GM12878 (cell line): ENCODE measurements at regions not wholly inside any gene's neighbourhood (a gene's known extent, or its start where the extent isn't known, plus 50 kb on each side); places are given as distances from the start of the nearest gene placed in this dataset.

Experiments used
- ATAC-seq: fragments of 200-7000 bp; cut with Tn5 transposase; 3 replicates; pipeline ENCODE4 v1.9.1; 2020; ENCODE audit warnings: mild to moderate bottlenecking, moderate library complexity
- BruUV-seq: library from RNA; stranded (reverse); fragments of 400-500 nt; replicated peaks from 2 replicates; lab custom pipeline; 2021; lab: Mats Ljungman, UMichigan
- CTCF ChIA-PET: fragments of 300-600 bp; sonication (Branson Sonifier 250); formaldehyde crosslinking; extraction: SDS; loops from one replicate; lab custom pipeline; 2021; ENCODE audit warnings: inconsistent platforms; lab: Yijun Ruan, JAX
- POLR2A ChIA-PET: fragments of 350-600 bp; formaldehyde crosslinking; extraction: SDS; loops from one replicate; lab custom pipeline; 2021; ENCODE audit warnings: inconsistent platforms; lab: Charles Lee
- RAD21 ChIA-PET: fragments of 300-600 bp; sonication (Branson Sonifier 250); formaldehyde crosslinking; loops from one replicate; lab custom pipeline; 2023; ENCODE audit warnings: antibody characterized with exemption; ENCODE audit not compliant: unreplicated experiment; lab: Charles Lee
- SMC1A ChIA-PET: fragments of 300-600 bp; sonication (Branson Sonifier 250); formaldehyde crosslinking; loops from one replicate; lab custom pipeline; 2023; ENCODE audit not compliant: unreplicated experiment, uncharacterized antibody; lab: Charles Lee
- DNase-seq: peaks from one replicate; pipeline ENCODE4 v3.0.0-alpha.2; 2011; ENCODE audit warnings: low read depth, low spot score
- FAIRE-seq: peaks from 3 replicates; lab custom pipeline; 2011; peaks lifted over from hg19 to GRCh38; lab: Jason Lieb, UNC
- H2AFZ ChIP-seq: 2 replicates; pipeline ENCODE4 v1.6.0; 2011; ENCODE audit warnings: low read depth, low read length, control low read depth; ENCODE audit not compliant: control insufficient read depth
- H3K27ac ChIP-seq: 2 replicates; pipeline ENCODE4 v1.5.1; 2011; ENCODE audit warnings: control low read depth; ENCODE audit not compliant: control insufficient read depth, insufficient read depth
- H3K27me3 ChIP-seq, 2 experiments: replicated peaks in 1 of 2; 2 replicates each; pipeline versions ENCODE4 v1.6.0 to v1.6.1; 2011; ENCODE audit warnings: low read length in 1 of 2; ENCODE audit not compliant: control insufficient read depth in 2 of 2, insufficient read depth in 2 of 2
- H3K36me3 ChIP-seq, 2 experiments: 2 replicates each; pipeline ENCODE4 v1.5.1; 2011; ENCODE audit warnings: low read length in 1 of 2; ENCODE audit not compliant: control insufficient read depth in 2 of 2, insufficient read depth in 2 of 2
- H3K4me1 ChIP-seq: 2 replicates; pipeline ENCODE4 v1.6.1; 2011; ENCODE audit warnings: mild to moderate bottlenecking, low read length, moderate library complexity, mixed read lengths; ENCODE audit not compliant: control insufficient read depth, insufficient read depth
- H3K4me2 ChIP-seq: 2 replicates; pipeline ENCODE4 v1.6.0; 2011; ENCODE audit warnings: control low read depth; ENCODE audit not compliant: control insufficient read depth, insufficient read depth
- H3K4me3 ChIP-seq: fragments of 200-600 bp; sonication (generic); 2 replicates; pipeline ENCODE4 v1.5.1; 2016
- H3K79me2 ChIP-seq: 2 replicates; pipeline ENCODE4 v1.6.0; 2011; ENCODE audit warnings: low read length; ENCODE audit not compliant: control insufficient read depth, insufficient read depth
- H3K9ac ChIP-seq: 2 replicates; pipeline ENCODE4 v1.8.0; 2011; ENCODE audit warnings: low read length, control low read depth, mixed read lengths; ENCODE audit not compliant: control insufficient read depth, insufficient read depth
- H3K9me3 ChIP-seq: replicated peaks from 3 replicates; pipeline ENCODE4 v1.5.1; 2011; ENCODE audit warnings: mild to moderate bottlenecking, low read length; ENCODE audit not compliant: control insufficient read depth, insufficient read depth
- H4K20me1 ChIP-seq: 2 replicates; pipeline ENCODE4 v1.6.0; 2011; ENCODE audit not compliant: control insufficient read depth, insufficient read depth
- ATF7 ChIP-seq: fragments of 450-650 bp; IDR thresholded peaks from 2 replicates; pipeline ENCODE4 v1.6.1; 2016; ENCODE audit warnings: low read depth, mild to moderate bottlenecking
- CHD4 ChIP-seq: fragments of 200-600 bp; sonication (generic); IDR thresholded peaks from 2 replicates; pipeline ENCODE4 v1.6.1; 2016; ENCODE audit warnings: mild to moderate bottlenecking
- ETV6 ChIP-seq, 2 experiments: fragments of 450-650 bp in 1 of 2; IDR thresholded peaks in 1 of 2; conservative IDR thresholded peaks in 1 of 2; 2 replicates each; pipeline ENCODE4 v1.6.1; 2014; ENCODE audit warnings: antibody characterized with exemption in 1 of 2, borderline replicate concordance in 1 of 2, low read depth in 1 of 2, mild to moderate bottlenecking in 1 of 2, moderate library complexity in 1 of 2
- GABPA ChIP-seq: IDR thresholded peaks from 2 replicates; pipeline ENCODE4 v1.6.1; 2014; ENCODE audit warnings: antibody characterized with exemption, low read depth, mild to moderate bottlenecking, inconsistent platforms
- HDGF ChIP-seq: fragments of 450-650 bp; IDR thresholded peaks from 2 replicates; pipeline ENCODE4 v1.6.1; 2016; ENCODE audit warnings: antibody characterized with exemption
- JUNB ChIP-seq: IDR thresholded peaks from 2 replicates; pipeline ENCODE4 v1.6.1; 2016; ENCODE audit warnings: antibody characterized with exemption, mild to moderate bottlenecking
- NFIC ChIP-seq: IDR thresholded peaks from 2 replicates; pipeline ENCODE4 v1.6.1; 2012; ENCODE audit warnings: low read depth, mild to moderate bottlenecking, inconsistent platforms, low read length, moderate library complexity
- RAD51 ChIP-seq: fragments of 450-650 bp; IDR thresholded peaks from 2 replicates; pipeline ENCODE4 v1.6.1; 2016; ENCODE audit warnings: moderate library complexity, mild to moderate bottlenecking, inconsistent platforms
- SMARCA5 ChIP-seq: fragments of 450-650 bp; IDR thresholded peaks from 2 replicates; pipeline ENCODE4 v1.6.1; 2017; ENCODE audit warnings: mild to moderate bottlenecking
- YY1 ChIP-seq: IDR thresholded peaks from 2 replicates; pipeline ENCODE4 v1.6.1; 2011; ENCODE audit warnings: low read depth, mild to moderate bottlenecking, low read length
- ZNF622 ChIP-seq: fragments of 450-650 bp; IDR thresholded peaks from 2 replicates; pipeline ENCODE4 v1.6.1; 2017; ENCODE audit warnings: mild to moderate bottlenecking, inconsistent platforms
- WGBS: methylation state at CpG from one replicate; pipeline ENCODE4 v1.1.6; 2016; ENCODE audit warnings: low lambda C conversion rate; ENCODE audit not compliant: insufficient replicate concordance, insufficient coverage; ENCODE audit errors: missing lambda C conversion rate; 5-methylcytosine and 5-hydroxymethylcytosine counted together
- in situ Hi-C: fragments of 300-500 bp; cut with MboI; formaldehyde crosslinking; loops from 9 replicates; pipeline ENCODE4 v1.14.3; 2018; ENCODE audit warnings: mixed read lengths
- intact Hi-C: fragments of 100-400 bp; cut with micrococcal nuclease; formaldehyde crosslinking; loops from one replicate; pipeline ENCODE4 v1.14.2; 2022; ENCODE audit not compliant: unreplicated experiment
- TF ChIP-seq, protein P1 (sequence below): fragments of 450-650 bp; IDR thresholded peaks from 2 replicates; pipeline ENCODE4 v1.6.1; 2017; ENCODE audit warnings: mild to moderate bottlenecking
- TF ChIP-seq, protein P2 (sequence below): fragments of 450-650 bp; conservative IDR thresholded peaks from 2 replicates; pipeline ENCODE4 v1.6.1; 2017; ENCODE audit warnings: mild to moderate bottlenecking, moderate library complexity

DNA sequence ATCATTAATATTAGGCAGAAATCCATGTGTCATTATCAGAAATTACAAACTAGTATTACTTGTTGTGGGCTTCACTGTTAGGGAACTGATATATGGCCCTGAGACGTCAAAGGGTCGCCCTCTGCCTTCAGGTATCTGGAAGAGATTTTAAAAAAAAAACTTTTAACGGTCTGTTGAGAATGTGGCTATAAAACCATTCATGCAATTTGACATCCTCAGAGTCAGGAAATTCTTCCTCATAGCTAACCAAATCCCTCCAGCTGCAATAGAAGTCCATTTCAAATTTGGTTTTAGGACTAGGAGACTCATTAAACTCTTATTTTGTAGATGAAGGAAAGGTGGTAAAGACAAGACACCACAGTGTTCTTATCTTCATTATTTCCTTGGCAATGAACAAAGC, 194.2 kb upstream of the NOCT start (continued):
- TF ChIP-seq, protein P1, sequence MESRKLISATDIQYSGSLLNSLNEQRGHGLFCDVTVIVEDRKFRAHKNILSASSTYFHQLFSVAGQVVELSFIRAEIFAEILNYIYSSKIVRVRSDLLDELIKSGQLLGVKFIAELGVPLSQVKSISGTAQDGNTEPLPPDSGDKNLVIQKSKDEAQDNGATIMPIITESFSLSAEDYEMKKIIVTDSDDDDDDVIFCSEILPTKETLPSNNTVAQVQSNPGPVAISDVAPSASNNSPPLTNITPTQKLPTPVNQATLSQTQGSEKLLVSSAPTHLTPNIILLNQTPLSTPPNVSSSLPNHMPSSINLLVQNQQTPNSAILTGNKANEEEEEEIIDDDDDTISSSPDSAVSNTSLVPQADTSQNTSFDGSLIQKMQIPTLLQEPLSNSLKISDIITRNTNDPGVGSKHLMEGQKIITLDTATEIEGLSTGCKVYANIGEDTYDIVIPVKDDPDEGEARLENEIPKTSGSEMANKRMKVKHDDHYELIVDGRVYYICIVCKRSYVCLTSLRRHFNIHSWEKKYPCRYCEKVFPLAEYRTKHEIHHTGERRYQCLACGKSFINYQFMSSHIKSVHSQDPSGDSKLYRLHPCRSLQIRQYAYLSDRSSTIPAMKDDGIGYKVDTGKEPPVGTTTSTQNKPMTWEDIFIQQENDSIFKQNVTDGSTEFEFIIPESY, result no peak
- TF ChIP-seq ZNF622 (no peak), GABPA (no peak), ATF7 (no peak)
- TF ChIP-seq, protein P2, sequence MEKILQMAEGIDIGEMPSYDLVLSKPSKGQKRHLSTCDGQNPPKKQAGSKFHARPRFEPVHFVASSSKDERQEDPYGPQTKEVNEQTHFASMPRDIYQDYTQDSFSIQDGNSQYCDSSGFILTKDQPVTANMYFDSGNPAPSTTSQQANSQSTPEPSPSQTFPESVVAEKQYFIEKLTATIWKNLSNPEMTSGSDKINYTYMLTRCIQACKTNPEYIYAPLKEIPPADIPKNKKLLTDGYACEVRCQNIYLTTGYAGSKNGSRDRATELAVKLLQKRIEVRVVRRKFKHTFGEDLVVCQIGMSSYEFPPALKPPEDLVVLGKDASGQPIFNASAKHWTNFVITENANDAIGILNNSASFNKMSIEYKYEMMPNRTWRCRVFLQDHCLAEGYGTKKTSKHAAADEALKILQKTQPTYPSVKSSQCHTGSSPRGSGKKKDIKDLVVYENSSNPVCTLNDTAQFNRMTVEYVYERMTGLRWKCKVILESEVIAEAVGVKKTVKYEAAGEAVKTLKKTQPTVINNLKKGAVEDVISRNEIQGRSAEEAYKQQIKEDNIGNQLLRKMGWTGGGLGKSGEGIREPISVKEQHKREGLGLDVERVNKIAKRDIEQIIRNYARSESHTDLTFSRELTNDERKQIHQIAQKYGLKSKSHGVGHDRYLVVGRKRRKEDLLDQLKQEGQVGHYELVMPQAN, result no peak
- TF ChIP-seq, all 136 proteins: peak for 0

DNA sequence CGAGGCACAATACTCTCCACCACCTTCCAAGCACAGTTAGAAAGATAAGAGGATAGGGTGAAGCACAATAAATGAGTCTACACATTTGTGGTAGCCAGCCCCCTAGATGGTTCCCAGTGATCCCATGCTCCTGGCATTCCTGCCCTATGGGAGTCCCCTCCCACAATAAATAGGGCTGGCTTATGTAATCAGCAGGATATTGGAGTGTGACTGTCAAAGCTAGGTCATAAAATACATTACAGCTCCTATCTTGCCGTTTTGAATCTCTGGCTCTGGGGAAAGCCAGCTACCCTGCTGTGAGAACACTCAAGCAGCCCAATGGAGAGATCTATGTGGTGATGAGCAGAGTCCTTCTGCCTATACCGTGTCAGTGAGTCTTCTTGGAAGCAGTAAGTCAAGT, 198.7 kb upstream of the NOCT start:
- CTCF ChIA-PET, result interaction anchor here (1.4 kb wide), 1 partner anchor 54 kb away, joined by 3 read pairs; no protein-coding TSS in a partner anchor
- no peak for TF ChIP-seq HDGF
- no peak for TF ChIP-seq CHD4
- TF ChIP-seq NFIC, result no peak
- TF ChIP-seq JUNB, result no peak
- TF ChIP-seq ETV6 (conservative IDR thresholded peaks at IDR 0.05 in 1 of 2, IDR thresholded peaks at IDR 0.05 in 1 of 2; ENCODE audit: borderline replicate concordance in 1 of 2, low read depth in 1 of 2), result no peak
- TF ChIP-seq YY1, result no peak
- TF ChIP-seq RAD51, result no peak
- no peak for TF ChIP-seq SMARCA5
- no peaks in the 10 kb centered on the region for H3K9me3 ChIP-seq

More for the DNA sequence above, 198.7 kb upstream of the NOCT start:
- H4K20me1 ChIP-seq, result no peaks in the 10 kb centered on the region
- DNase-seq, result no peak
- H3K4me3 ChIP-seq, result no peak overlapping the region
- H3K36me3 ChIP-seq, result no peaks in the 10 kb centered on the region
- H3K27me3 ChIP-seq, result no peaks in the 10 kb centered on the region
- H3K4me1 ChIP-seq, result no peaks in the 10 kb centered on the region
- RAD21 ChIA-PET, result no interaction called here
- POLR2A ChIA-PET, result no interaction called here
- 2% methylated on average over 3 of the region's 3 CpGs for WGBS
- no peak for ATAC-seq
- intact Hi-C loops (no loop called here), in situ Hi-C loops (no loop called here)
- H3K79me2 ChIP-seq, result no peaks in the 10 kb centered on the region
- SMC1A ChIA-PET, result no interaction called here
- no peak overlapping the region for H2AFZ ChIP-seq
- H3K27ac ChIP-seq, result no peak overlapping the region
- no peak for FAIRE-seq
- no peak overlapping the region for H3K4me2 ChIP-seq
- BruUV-seq, result no TSS peak
- no peak overlapping the region for H3K9ac ChIP-seq
